Stimulated activated CD8-positive, alpha-beta memory T cell treated with anti-CD3 and anti-CD28 coated beads, Interleukin-4, amount 100 ng/mL, for 24 hours (primary cell): ENCODE measurements at regions not wholly inside any gene's neighbourhood (a gene's known extent, or its start where the extent isn't known, plus 50 kb on each side); places are given as distances from the start of the nearest gene placed in this dataset.
"Not testable (repeated sequence)": the region's sequence is repeated elsewhere in the genome, so short reads cannot be mapped to it uniquely, and the experiment has no call there.

Experiments
- DNase-seq: peaks from one replicate; pipeline ENCODE4 v3.0.0-alpha.2; 2020; ENCODE audit warnings: low read depth

- DNase-seq = no peak
Measured at GRCh38 chr22:49676783-49677494, 150.7 kb downstream of the BRD1 start.

- DNase-seq = no peak
Measured at GRCh38 chr22:49676230-49676629, 151.4 kb downstream of the BRD1 start.

- DNase-seq = no peak
Measured at GRCh38 chr22:49674479-49675050, 153.1 kb downstream of the BRD1 start.

- no peak for DNase-seq
Measured at GRCh38 chr22:49673048-49673447, 154.6 kb downstream of the BRD1 start.

GRCh38 chr22:49672014-49672516 lies 155.6 kb downstream of the BRD1 start:
- no peak for DNase-seq

- no peak for DNase-seq
Measured at GRCh38 chr22:49671331-49672013, 156.2 kb downstream of the BRD1 start.

GRCh38 chr22:49670456-49671330 lies 157.0 kb downstream of the BRD1 start:
- DNase-seq = no peak

GRCh38 chr22:49669969-49670455 lies 157.7 kb downstream of the BRD1 start:
- DNase-seq = not testable (repeated sequence)

GRCh38 chr22:49669427-49669968 lies 158.2 kb downstream of the BRD1 start:
- not testable (repeated sequence) for DNase-seq

GRCh38 chr22:49668402-49668801 lies 159.3 kb downstream of the BRD1 start:
- DNase-seq = no peak

- DNase-seq = no peak
Measured at GRCh38 chr22:49667236-49667635, 160.4 kb downstream of the BRD1 start.

GRCh38 chr22:49666146-49666809 lies 161.4 kb downstream of the BRD1 start:
- no peak for DNase-seq

GRCh38 chr22:49664891-49665290 lies 162.8 kb downstream of the BRD1 start:
- no peak for DNase-seq

- no peak for DNase-seq
Measured at GRCh38 chr22:49664371-49664881, 163.2 kb downstream of the BRD1 start.

- DNase-seq = no peak
Measured at GRCh38 chr22:49663823-49664222, 163.8 kb downstream of the BRD1 start.

- no peak for DNase-seq
Measured at GRCh38 chr22:49663311-49663711, 164.4 kb downstream of the BRD1 start.

- DNase-seq = no peak
Measured at GRCh38 chr22:49662681-49663080, 165.0 kb downstream of the BRD1 start.

GRCh38 chr22:49660794-49661781 lies 166.6 kb downstream of the BRD1 start:
- DNase-seq = no peak

- no peak for DNase-seq
Measured at GRCh38 chr22:49660321-49660720, 167.4 kb downstream of the BRD1 start.

GRCh38 chr22:49659924-49660315 lies 167.8 kb downstream of the BRD1 start:
- no peak for DNase-seq
